ENCODE measurements at regions not wholly inside any gene's neighbourhood (a gene's known extent, or its start where the extent isn't known, plus 50 kb on each side); places are given as distances from the start of the nearest gene placed in this dataset.

DNA sequence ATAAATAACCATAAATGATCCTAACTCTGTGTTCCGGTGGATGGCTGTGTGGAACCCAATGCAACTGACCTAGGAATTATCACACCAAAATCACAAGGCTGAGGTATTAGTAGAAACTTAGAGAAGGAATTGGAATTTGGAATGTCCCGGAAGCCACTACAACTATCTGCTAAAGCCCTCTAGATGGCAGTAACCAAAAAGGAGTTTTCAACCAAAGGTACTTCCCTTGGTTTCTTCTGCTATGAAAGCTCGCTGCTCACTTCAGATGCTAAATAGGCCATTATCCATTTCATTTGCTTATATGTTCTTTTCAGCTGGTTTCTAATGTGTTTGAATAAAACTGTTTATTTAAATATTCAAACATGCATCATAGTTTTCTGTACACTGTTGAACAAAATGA, 1589.1 kb upstream of the SPRY2 start:
- FAIRE-seq (peak; percentile 87), DNase-seq (ENCODE audit: low read depth, low spot score) (peak; percentile 43)
- ChIA-PET CTCF (interaction anchor here (1.0 to 1.8 kb wide), 6 partner anchors 11 to 403 kb away, joined by 3 to 16 read pairs (median 4); no protein-coding TSS in a partner anchor), POLR2A (no interaction called here)
- Histone ChIP-seq H3K9me1 (replicated peaks; ENCODE audit: control insufficient read depth, extremely low read depth, insufficient read depth, low read length) (no peaks in the 10 kb centered on the region), H3K27me3 (ENCODE audit: control insufficient read depth in 2 of 2, insufficient read depth in 2 of 2, low read length in 2 of 2) (no peaks in the 10 kb centered on the region), H2AFZ (ENCODE audit: low read depth, low read length) (no peak overlapping the region), H3K4me1 (ENCODE audit: control insufficient read depth, extremely low read depth, insufficient read depth, low read length) (no peaks in the 10 kb centered on the region), H3K9me3 (replicated peaks; ENCODE audit: control insufficient read depth, insufficient read depth, low read length) (no peaks in the 10 kb centered on the region), H3K9ac (replicated peaks; ENCODE audit: extremely low read depth, insufficient read depth, low read length) (no peak overlapping the region), H3K36me3 (ENCODE audit: control insufficient read depth in 2 of 2, extremely low read depth in 1 of 2, insufficient read depth in 2 of 2, low read length in 2 of 2) (no peaks in the 10 kb centered on the region), H4K20me1 (replicated peaks; ENCODE audit: control insufficient read depth, extremely low read depth, insufficient read depth, low read length) (no peaks in the 10 kb centered on the region), H3K4me2 (ENCODE audit: insufficient read depth, low read length) (no peak overlapping the region), H3K27ac (ENCODE audit: insufficient read depth, low read depth, low read length) (no peak overlapping the region), H3K4me3 (replicated peaks in 1 of 3; ENCODE audit: insufficient read depth in 1 of 3, low read depth in 1 of 3, low read length in 3 of 3) (no peak overlapping the region), H3K79me2 (ENCODE audit: control insufficient read depth, insufficient read depth, low read length) (no peaks in the 10 kb centered on the region)
- intact Hi-C loops (cut with micrococcal nuclease) (loop anchor here (1.0 to 10.0 kb wide), 5 partner anchors 145 to 868 kb away; no protein-coding TSS in a partner anchor), dilution Hi-C loops (cut with MboI; ENCODE audit: extremely low pct_ligation_motif_present, low sequenced_read_pairs) (no loop called here)
- BruUV-seq (replicated peaks) = no TSS peak
- TF ChIP-seq JUN (IDR thresholded peaks at IDR 0.05; ENCODE audit: borderline replicate concordance, insufficient read depth, insufficient read length, low read depth) = no peak
- TF ChIP-seq, protein P1, sequence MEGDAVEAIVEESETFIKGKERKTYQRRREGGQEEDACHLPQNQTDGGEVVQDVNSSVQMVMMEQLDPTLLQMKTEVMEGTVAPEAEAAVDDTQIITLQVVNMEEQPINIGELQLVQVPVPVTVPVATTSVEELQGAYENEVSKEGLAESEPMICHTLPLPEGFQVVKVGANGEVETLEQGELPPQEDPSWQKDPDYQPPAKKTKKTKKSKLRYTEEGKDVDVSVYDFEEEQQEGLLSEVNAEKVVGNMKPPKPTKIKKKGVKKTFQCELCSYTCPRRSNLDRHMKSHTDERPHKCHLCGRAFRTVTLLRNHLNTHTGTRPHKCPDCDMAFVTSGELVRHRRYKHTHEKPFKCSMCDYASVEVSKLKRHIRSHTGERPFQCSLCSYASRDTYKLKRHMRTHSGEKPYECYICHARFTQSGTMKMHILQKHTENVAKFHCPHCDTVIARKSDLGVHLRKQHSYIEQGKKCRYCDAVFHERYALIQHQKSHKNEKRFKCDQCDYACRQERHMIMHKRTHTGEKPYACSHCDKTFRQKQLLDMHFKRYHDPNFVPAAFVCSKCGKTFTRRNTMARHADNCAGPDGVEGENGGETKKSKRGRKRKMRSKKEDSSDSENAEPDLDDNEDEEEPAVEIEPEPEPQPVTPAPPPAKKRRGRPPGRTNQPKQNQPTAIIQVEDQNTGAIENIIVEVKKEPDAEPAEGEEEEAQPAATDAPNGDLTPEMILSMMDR (IDR thresholded peaks at IDR 0.05; ENCODE audit: extremely low read depth in 1 of 2, insufficient read depth in 1 of 2, low read depth in 1 of 2, low read length in 2 of 2) = peak; percentile 37 to 49

DNA sequence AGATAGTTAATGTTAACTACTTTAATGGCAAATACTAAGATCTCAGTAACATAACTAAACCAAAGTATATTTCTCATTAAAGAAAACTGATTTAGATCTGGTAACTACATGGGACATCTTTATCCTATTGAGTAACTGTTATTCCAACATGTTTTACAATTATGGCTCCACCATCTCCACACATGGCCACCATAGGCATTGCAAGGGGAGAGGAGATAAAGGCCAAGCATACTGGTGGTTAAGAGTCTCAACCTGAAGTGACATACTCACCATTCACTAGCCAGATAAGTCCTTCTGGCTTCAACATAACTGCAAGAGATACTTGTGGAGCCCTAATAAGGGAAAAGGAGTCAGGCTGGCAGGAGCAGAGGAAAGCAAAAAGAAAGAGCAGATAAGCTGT, 1586.4 kb upstream of the SPRY2 start:
- dilution Hi-C loops (cut with MboI; ENCODE audit: extremely low pct_ligation_motif_present, low sequenced_read_pairs) = no loop called here
- H3K4me2 ChIP-seq (ENCODE audit: insufficient read depth, low read length) = no peak overlapping the region

More for the DNA sequence above, 1586.4 kb upstream of the SPRY2 start:
- DNase-seq (ENCODE audit: low read depth, low spot score) = no peak
- Histone ChIP-seq H3K36me3 (ENCODE audit: control insufficient read depth in 2 of 2, extremely low read depth in 1 of 2, insufficient read depth in 2 of 2, low read length in 2 of 2) (no peaks in the 10 kb centered on the region), H3K4me1 (ENCODE audit: control insufficient read depth, extremely low read depth, insufficient read depth, low read length) (no peaks in the 10 kb centered on the region), H3K4me3 (replicated peaks in 1 of 3; ENCODE audit: insufficient read depth in 1 of 3, low read depth in 1 of 3, low read length in 3 of 3) (no peak overlapping the region), H2AFZ (ENCODE audit: low read depth, low read length) (no peak overlapping the region), H3K9me1 (replicated peaks; ENCODE audit: control insufficient read depth, extremely low read depth, insufficient read depth, low read length) (no peaks in the 10 kb centered on the region), H3K9me3 (replicated peaks; ENCODE audit: control insufficient read depth, insufficient read depth, low read length) (no peaks in the 10 kb centered on the region), H3K27ac (ENCODE audit: insufficient read depth, low read depth, low read length) (no peak overlapping the region), H3K27me3 (ENCODE audit: control insufficient read depth in 2 of 2, insufficient read depth in 2 of 2, low read length in 2 of 2) (no peaks in the 10 kb centered on the region), H3K79me2 (ENCODE audit: control insufficient read depth, insufficient read depth, low read length) (no peaks in the 10 kb centered on the region), H3K9ac (replicated peaks; ENCODE audit: extremely low read depth, insufficient read depth, low read length) (no peak overlapping the region), H4K20me1 (replicated peaks; ENCODE audit: control insufficient read depth, extremely low read depth, insufficient read depth, low read length) (no peaks in the 10 kb centered on the region)
- intact Hi-C loops (cut with micrococcal nuclease) = loop anchor here (5.0 kb wide), 1 partner anchor 865 kb away; no protein-coding TSS in a partner anchor
- POLR2A ChIA-PET = no interaction called here
- no peak for FAIRE-seq
- TF ChIP-seq POLR2A (IDR thresholded peaks at IDR 0.05; ENCODE audit: low read depth, low read length) (no peak), MYC (IDR thresholded peaks at IDR 0.05; ENCODE audit: low read depth, low read length) (no peak)
- TF ChIP-seq, protein P1 (IDR thresholded peaks at IDR 0.05; ENCODE audit: extremely low read depth in 1 of 2, insufficient read depth in 1 of 2, low read depth in 1 of 2, low read length in 2 of 2) = peak in 1 of 2 donors; percentile 3
- BruUV-seq (replicated peaks) = no TSS peak
- CTCF ChIA-PET = interaction anchor here (1.4 kb wide), 1 partner anchor 148 kb away, joined by 5 read pairs; no protein-coding TSS in a partner anchor

Measured in endothelial cell of umbilical vein (primary cell).